PC-9 (cell line): ENCODE measurements at regions not wholly inside any gene's neighbourhood (a gene's known extent, or its start where the extent isn't known, plus 50 kb on each side); places are given as distances from the start of the nearest gene placed in this dataset.

ENCODE experiments used
- BruUV-seq: library from RNA; stranded (reverse); fragments of 400-500 nt; replicated peaks from 2 replicates; lab custom pipeline; 2021; lab: Mats Ljungman, UMichigan
- CTCF ChIA-PET: fragments of 300-600 bp; sonication (Branson Sonifier 250); formaldehyde crosslinking; loops from one replicate; lab custom pipeline; 2022; ENCODE audit warnings: antibody characterized with exemption; lab: Charles Lee
- POLR2A ChIA-PET: fragments of 300-600 bp; sonication (Branson Sonifier 250); formaldehyde crosslinking; loops from one replicate; lab custom pipeline; 2022; ENCODE audit warnings: antibody characterized with exemption; ENCODE audit not compliant: unreplicated experiment; lab: Charles Lee
- DNase-seq, 2 experiments: peaks; one replicate each; pipeline versions ENCODE4 v3.0.0 to v3.0.0-alpha.2; 2015 to 2022; ENCODE audit warnings: mixed read lengths in 1 of 2
- H2AFZ ChIP-seq: fragments of 200-600 bp; sonication (generic); 2 replicates; pipeline ENCODE4 v1.8.1; 2017; ENCODE audit warnings: antibody characterized with exemption
- H3F3A ChIP-seq: fragments of 200-600 bp; sonication (generic); 2 replicates; pipeline ENCODE4 v1.8.1; 2017; ENCODE audit warnings: antibody characterized with exemption, mild to moderate bottlenecking, low read depth; ENCODE audit not compliant: insufficient read depth
- H3K27ac ChIP-seq: fragments of 200-600 bp; sonication (generic); 2 replicates; pipeline ENCODE4 v1.6.1; 2016; ENCODE audit warnings: mixed run types
- H3K27me3 ChIP-seq: fragments of 200-600 bp; sonication (generic); 2 replicates; pipeline ENCODE4 v1.6.1; 2016; ENCODE audit warnings: low read depth, mixed run types; ENCODE audit not compliant: insufficient read depth
- H3K36me3 ChIP-seq: fragments of 200-600 bp; sonication (generic); 2 replicates; pipeline ENCODE4 v1.6.1; 2016; ENCODE audit warnings: low read depth, mixed run types
- H3K4me1 ChIP-seq: fragments of 200-600 bp; sonication (generic); replicated peaks from 2 replicates; pipeline ENCODE4 v1.6.1; 2016; ENCODE audit warnings: mixed run types; ENCODE audit not compliant: insufficient read depth
- H3K4me2 ChIP-seq: fragments of 200-600 bp; sonication (generic); 2 replicates; pipeline ENCODE4 v1.6.1; 2017; ENCODE audit warnings: mixed run types
- H3K4me3 ChIP-seq: fragments of 200-600 bp; sonication (generic); 2 replicates; pipeline ENCODE4 v1.6.1; 2016; ENCODE audit warnings: mixed run types
- H3K79me2 ChIP-seq: fragments of 200-600 bp; sonication (generic); 2 replicates; pipeline ENCODE4 v1.6.1; 2017; ENCODE audit warnings: low read depth, mixed run types
- H3K9me2 ChIP-seq: fragments of 200-600 bp; sonication (generic); 2 replicates; pipeline ENCODE4 v1.8.1; 2017; ENCODE audit warnings: mild to moderate bottlenecking; ENCODE audit not compliant: insufficient read depth
- H3K9me3 ChIP-seq: fragments of 200-600 bp; sonication (generic); 2 replicates; pipeline ENCODE4 v1.8.1; 2016; ENCODE audit warnings: low read depth; ENCODE audit not compliant: insufficient read depth
- H4K20me1 ChIP-seq: fragments of 200-600 bp; sonication (generic); 2 replicates; pipeline ENCODE4 v1.8.1; 2017; ENCODE audit not compliant: insufficient read depth
- CTCF ChIP-seq: fragments of 200-600 bp; sonication (generic); conservative IDR thresholded peaks from 2 replicates; pipeline ENCODE4 v1.6.1; 2017; ENCODE audit warnings: mixed run types, antibody characterized with exemption, mild to moderate bottlenecking, moderate library complexity
- EZH2 ChIP-seq: fragments of 200-600 bp; sonication (generic); IDR thresholded peaks from 2 replicates; pipeline ENCODE4 v1.8.0; 2017; ENCODE audit warnings: antibody characterized with exemption, low read depth
- intact Hi-C: fragments of 100-400 bp; cut with micrococcal nuclease; formaldehyde crosslinking; loops from one replicate; pipeline ENCODE4 v1.10.0; 2022; ENCODE audit not compliant: unreplicated experiment

GRCh38 chr4:111388561-111388960 is 756.7 kb upstream of the FAM241A start:
- H3K9me2 ChIP-seq, result no peaks in the 10 kb centered on the region
- ChIA-PET CTCF (no interaction called here), POLR2A (no interaction called here)
- H3K4me1 ChIP-seq, result no peaks in the 10 kb centered on the region
- no peak overlapping the region for H3K4me2 ChIP-seq
- TF ChIP-seq EZH2 (no peak), CTCF (no peak)
- H2AFZ ChIP-seq, result no peak overlapping the region
- no peaks in the 10 kb centered on the region for H3K27me3 ChIP-seq
- no peaks in the 10 kb centered on the region for H3F3A ChIP-seq
- H3K36me3 ChIP-seq, result no peaks in the 10 kb centered on the region
- no peak overlapping the region for H3K4me3 ChIP-seq
- no peak overlapping the region for H3K27ac ChIP-seq
- no peaks in the 10 kb centered on the region for H3K9me3 ChIP-seq
- H4K20me1 ChIP-seq, result no peaks in the 10 kb centered on the region
- intact Hi-C loops, result no loop called here
- no TSS peak for BruUV-seq
- H3K79me2 ChIP-seq, result no peaks in the 10 kb centered on the region
- DNase-seq, result no peak

GRCh38 chr4:111391829-111392228 is 753.4 kb upstream of the FAM241A start:
- H2AFZ ChIP-seq, result no peak overlapping the region
- H4K20me1 ChIP-seq, result no peaks in the 10 kb centered on the region
- H3K27ac ChIP-seq, result no peak overlapping the region
- no peaks in the 10 kb centered on the region for H3K4me1 ChIP-seq
- H3F3A ChIP-seq, result no peaks in the 10 kb centered on the region
- DNase-seq, result no peak
- H3K27me3 ChIP-seq, result no peaks in the 10 kb centered on the region
- H3K4me2 ChIP-seq, result no peak overlapping the region
- no peaks in the 10 kb centered on the region for H3K36me3 ChIP-seq
- H3K9me3 ChIP-seq, result no peaks in the 10 kb centered on the region
- ChIA-PET CTCF (no interaction called here), POLR2A (no interaction called here)
- H3K9me2 ChIP-seq, result no peaks in the 10 kb centered on the region
- TF ChIP-seq CTCF (no peak), EZH2 (no peak)
- H3K79me2 ChIP-seq, result no peaks in the 10 kb centered on the region
- H3K4me3 ChIP-seq, result no peak overlapping the region
- BruUV-seq, result no TSS peak
- intact Hi-C loops, result no loop called here

- Histone ChIP-seq H3K9me3 (no peaks in the 10 kb centered on the region), H3K4me1 (no peaks in the 10 kb centered on the region), H3K9me2 (no peaks in the 10 kb centered on the region), H3K36me3 (no peaks in the 10 kb centered on the region), H3F3A (no peaks in the 10 kb centered on the region), H2AFZ (no peak overlapping the region), H4K20me1 (no peaks in the 10 kb centered on the region), H3K4me3 (no peak overlapping the region), H3K27me3 (no peaks in the 10 kb centered on the region), H3K4me2 (no peak overlapping the region), H3K79me2 (no peaks in the 10 kb centered on the region), H3K27ac (no peak overlapping the region)
- TF ChIP-seq CTCF (no peak), EZH2 (no peak)
- no TSS peak for BruUV-seq
- CTCF ChIA-PET, result no interaction called here
- intact Hi-C loops, result no loop called here
- no peak for DNase-seq
- POLR2A ChIA-PET, result no interaction called here
Observed at GRCh38 chr4:111393781-111394180, 751.5 kb upstream of the FAM241A start.
